Skin of body (tissue), 1 donor: ENCODE measurements at regions not wholly inside any gene's neighbourhood (a gene's known extent, or its start where the extent isn't known, plus 50 kb on each side); places are given as distances from the start of the nearest gene placed in this dataset.

ENCODE experiments used
- DNase-seq: peaks from one replicate; lab custom pipeline; 2025; lab: John Stamatoyannopoulos, UW

- no peak for DNase-seq
These were observed 511.2 kb upstream of the LRRC4C start for GRCh38 chr11:41970681-41971080.

- DNase-seq = no peak
These were observed 512.1 kb upstream of the LRRC4C start for GRCh38 chr11:41971592-41971991.

DNA sequence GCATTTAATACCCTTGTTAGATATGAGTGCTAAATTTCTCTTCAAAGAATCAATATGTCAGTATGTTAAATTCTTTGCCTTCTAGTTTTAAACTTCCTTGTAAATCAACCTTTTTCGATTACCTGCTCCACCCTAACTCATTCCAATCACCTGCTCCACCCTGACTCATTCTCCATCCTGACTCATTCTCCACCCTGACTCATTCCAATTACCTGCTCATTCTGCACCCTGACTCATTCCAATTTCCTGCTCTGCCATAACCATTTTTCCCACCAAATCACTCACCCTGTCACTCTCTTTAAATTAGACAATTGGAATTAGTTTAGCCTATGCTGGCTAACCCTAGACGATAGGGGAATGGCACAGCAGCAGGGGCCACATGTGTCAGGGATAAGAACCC lies 519.5 kb upstream of the LRRC4C start:
- no peak for DNase-seq

- no peak for DNase-seq
These were observed 521.3 kb upstream of the LRRC4C start for GRCh38 chr11:41980741-41981140.

GRCh38 chr11:41982276-41982675 lies 522.8 kb upstream of the LRRC4C start:
- DNase-seq = no peak

DNA sequence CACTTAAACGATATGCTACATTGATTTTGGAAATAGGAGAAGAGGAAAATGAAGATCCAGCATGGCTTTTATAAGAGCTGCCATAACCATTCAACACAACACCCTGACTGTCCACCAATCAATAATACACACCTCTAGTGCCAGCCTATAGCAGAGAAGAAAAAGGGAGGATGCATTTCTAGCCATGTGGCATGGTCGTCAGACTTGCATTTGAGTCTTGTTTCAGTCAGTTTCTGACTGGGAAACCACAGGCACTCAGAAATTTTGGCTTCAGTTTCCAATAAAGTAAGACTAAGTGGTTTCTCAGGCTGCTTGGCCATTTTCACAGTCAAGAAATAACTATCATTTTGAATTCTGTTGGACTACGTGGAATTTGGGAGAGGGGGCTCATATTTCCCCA lies 523.5 kb upstream of the LRRC4C start:
- DNase-seq = no peak

- no peak for DNase-seq
These were observed 524.0 kb upstream of the LRRC4C start for GRCh38 chr11:41983475-41983874.

GRCh38 chr11:41984023-41984422 lies 524.6 kb upstream of the LRRC4C start:
- no peak for DNase-seq

GRCh38 chr11:41985799-41986198 lies 526.3 kb upstream of the LRRC4C start:
- DNase-seq = no peak

DNA sequence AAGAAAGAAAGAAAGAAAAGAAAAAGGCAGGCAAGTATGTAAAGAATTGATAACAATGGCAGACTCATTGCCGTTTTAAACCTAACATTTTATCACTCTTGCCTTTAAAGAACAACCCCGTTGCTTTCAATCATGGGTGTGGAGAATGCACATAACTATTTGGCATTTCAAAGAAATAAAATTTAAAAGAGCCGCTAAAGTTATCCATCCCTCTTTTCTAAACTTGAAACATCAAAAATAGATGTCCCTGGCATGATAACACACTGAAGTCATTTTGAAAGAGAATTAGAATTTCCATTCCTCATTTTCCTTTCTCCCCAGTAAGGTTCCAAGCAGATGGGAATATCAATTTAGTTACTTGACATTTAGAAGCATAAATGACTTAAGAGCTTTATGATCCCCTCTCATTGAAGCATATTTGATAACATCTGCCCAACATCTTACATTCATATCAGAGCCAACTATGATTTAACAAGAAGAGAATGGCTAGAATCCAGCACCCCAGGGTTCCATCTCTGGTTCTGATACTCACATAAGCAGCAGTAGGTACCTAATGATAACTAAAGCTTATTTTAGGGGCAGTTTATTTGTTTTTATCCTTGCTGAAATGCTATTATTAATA lies 529.6 kb upstream of the LRRC4C start:
- peak; percentile 96 for DNase-seq

GRCh38 chr11:41989823-41990380 lies 530.5 kb upstream of the LRRC4C start:
- DNase-seq = peak; percentile 81

GRCh38 chr11:41996533-41996932 lies 537.1 kb upstream of the LRRC4C start:
- no peak for DNase-seq

- DNase-seq = no peak
These were observed 538.5 kb upstream of the LRRC4C start for GRCh38 chr11:41997844-41998401.

GRCh38 chr11:41999066-41999465 lies 539.6 kb upstream of the LRRC4C start:
- DNase-seq = peak; percentile 39

DNA sequence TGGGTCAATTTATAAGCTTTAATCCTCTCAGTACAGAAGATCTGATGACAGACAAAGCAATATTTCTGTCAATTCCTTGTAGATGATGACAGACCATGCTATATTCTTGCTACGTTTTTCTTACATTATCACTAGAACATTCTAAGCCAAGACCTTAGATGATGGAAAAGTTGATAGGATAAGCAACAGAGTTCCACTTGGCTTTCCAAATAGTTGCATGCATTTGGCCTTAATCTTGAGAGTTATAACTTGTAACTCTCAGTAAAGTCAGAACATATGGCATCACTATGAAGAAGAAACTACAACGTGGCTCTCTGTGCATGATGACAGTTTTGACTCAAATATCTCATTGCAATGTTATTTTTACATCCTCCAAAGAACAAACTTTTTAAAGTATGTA lies 544.3 kb upstream of the LRRC4C start:
- DNase-seq = peak; percentile 98

- DNase-seq = no peak
These were observed 547.3 kb upstream of the LRRC4C start for GRCh38 chr11:42006766-42007165.

DNA sequence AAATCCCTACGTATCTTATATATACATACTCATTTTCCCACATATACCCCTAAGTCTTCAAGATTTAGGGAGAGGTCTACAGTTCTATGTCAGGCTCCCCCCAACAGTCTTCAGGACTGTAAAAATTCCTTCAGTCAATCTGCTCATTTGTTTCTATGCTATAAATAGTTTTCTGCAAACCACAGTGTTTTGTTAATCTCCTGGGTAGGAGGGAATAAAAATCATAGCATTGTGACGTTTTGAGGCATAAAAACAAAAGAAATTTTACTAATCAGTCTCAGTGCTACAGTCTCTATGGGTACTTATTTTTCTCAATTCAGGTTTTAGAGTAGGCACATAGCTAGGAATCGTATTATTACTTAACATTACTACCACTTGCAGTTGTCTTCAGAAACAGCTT lies 552.8 kb upstream of the LRRC4C start:
- peak; percentile 19 for DNase-seq

DNA sequence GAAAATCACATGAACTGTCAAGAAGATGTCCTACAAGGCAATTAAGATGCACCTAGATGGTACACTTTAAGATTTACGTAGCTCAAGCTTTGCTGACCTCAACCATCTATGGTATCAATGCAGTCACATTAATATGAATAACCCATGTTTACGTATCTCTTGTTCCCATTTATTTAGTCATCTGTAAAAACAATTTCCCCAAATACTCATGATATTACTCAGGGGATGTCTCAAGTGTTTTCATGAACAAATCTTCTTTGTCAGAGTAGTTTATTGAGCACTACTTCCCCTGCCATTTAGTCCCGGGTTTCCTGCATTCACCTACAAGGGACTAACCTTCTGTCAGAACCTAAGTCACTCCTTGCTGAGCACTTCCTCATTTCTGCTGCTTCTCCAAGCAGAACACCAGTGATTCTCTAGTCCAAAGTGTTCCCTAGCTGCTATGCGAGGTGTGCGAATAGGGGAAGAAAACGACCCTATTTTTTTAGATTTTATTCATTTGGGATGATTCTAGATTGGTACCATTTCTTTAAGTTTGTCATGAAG lies 554.3 kb upstream of the LRRC4C start:
- DNase-seq = no peak

- no peak for DNase-seq
These were observed 562.5 kb upstream of the LRRC4C start for GRCh38 chr11:42021911-42022310.

DNA sequence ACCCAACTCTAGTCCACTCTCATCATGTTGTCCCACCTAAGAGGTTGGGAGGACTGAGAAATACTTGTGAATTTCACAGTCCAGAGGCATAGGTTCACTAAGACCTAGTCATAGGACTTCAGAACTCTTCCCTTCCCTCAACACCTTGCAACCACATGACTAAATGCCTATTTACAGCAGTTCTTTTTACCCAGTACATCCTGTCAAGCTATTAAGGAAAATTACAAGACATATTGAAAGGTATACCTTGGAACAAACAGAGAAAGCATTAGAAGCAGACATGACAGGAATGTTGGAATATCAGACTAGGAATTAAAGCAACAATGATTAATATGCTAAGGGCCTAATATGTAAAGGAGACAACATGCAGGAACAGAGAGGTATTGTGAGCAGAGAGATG lies 563.8 kb upstream of the LRRC4C start:
- no peak for DNase-seq

GRCh38 chr11:42025121-42025803 lies 565.8 kb upstream of the LRRC4C start:
- no peak for DNase-seq

- no peak for DNase-seq
These were observed 575.4 kb upstream of the LRRC4C start for GRCh38 chr11:42034826-42035225.

- DNase-seq = peak; percentile 97
These were observed 576.7 kb upstream of the LRRC4C start for GRCh38 chr11:42036201-42036600.
